ENCODE measurements at regions not wholly inside any gene's neighbourhood (a gene's known extent, or its start where the extent isn't known, plus 50 kb on each side); places are given as distances from the start of the nearest gene placed in this dataset.

DNA sequence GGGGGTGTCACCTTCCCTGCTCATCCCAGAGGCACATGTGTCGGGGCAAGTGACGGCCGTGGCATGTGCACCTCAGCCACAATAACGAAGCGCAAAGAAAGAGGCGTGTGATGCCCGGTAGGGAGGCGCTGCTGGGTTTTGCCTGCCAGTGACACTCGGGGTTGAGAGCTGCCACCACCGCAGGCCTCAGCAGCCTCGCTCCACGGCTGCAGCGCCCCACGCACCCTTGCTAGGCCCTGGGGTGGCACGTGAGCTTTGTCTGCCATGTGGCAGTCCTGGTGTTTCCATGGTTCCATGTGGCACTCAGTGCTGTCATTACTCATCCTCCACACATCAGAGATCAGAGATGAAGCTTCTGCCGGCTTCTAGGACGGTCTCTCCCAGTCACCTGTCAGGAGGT lies 136.0 kb upstream of the AGAP1 start:
- no peak for DNase-seq (ENCODE audit: low spot score)
- no peak for ATAC-seq
- H3F3A ChIP-seq (replicated peaks; ENCODE audit: low read depth): no peaks in the 10 kb centered on the region
- H3K9me2 ChIP-seq (ENCODE audit: insufficient read depth): no peaks in the 10 kb centered on the region
- H3K27ac Mint-ChIP-seq: no peak overlapping the region
- no peak overlapping the region for H3K27ac ChIP-seq (ENCODE audit: low read depth)
- H3K27me3 Mint-ChIP-seq (ENCODE audit: insufficient read depth, low read depth, poor library complexity): peaks cover 2% of the 10 kb centered on the region
- H3K9me3 Mint-ChIP-seq: no peaks in the 10 kb centered on the region; the same call in 2 of the 3 replicates
- no peaks in the 10 kb centered on the region for H4K20me1 ChIP-seq (replicated peaks; ENCODE audit: insufficient read depth)
- TF ChIP-seq, protein P1, sequence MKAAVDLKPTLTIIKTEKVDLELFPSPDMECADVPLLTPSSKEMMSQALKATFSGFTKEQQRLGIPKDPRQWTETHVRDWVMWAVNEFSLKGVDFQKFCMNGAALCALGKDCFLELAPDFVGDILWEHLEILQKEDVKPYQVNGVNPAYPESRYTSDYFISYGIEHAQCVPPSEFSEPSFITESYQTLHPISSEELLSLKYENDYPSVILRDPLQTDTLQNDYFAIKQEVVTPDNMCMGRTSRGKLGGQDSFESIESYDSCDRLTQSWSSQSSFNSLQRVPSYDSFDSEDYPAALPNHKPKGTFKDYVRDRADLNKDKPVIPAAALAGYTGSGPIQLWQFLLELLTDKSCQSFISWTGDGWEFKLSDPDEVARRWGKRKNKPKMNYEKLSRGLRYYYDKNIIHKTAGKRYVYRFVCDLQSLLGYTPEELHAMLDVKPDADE (IDR thresholded peaks at IDR 0.05): no peak
- TF ChIP-seq ZNF114 (CRISPR knock-in tag; IDR thresholded peaks at IDR 0.05) (no peak), CREB1 (CRISPR knock-in tag; IDR thresholded peaks at IDR 0.05; ENCODE audit: low read depth) (no peak), NANOG (IDR thresholded peaks at IDR 0.05; ENCODE audit: borderline replicate concordance) (no peak), ZNF331 (CRISPR knock-in tag; IDR thresholded peaks at IDR 0.05; ENCODE audit: low read depth) (no peak), STAT1 (IDR thresholded peaks at IDR 0.05; ENCODE audit: unreplicated experiment) (no peak), EZH2phosphoT487 (IDR thresholded peaks at IDR 0.05; ENCODE audit: unreplicated experiment) (no peak), POLR2AphosphoS5 (IDR thresholded peaks at IDR 0.05; ENCODE audit: low read depth) (no peak)
- TF ChIP-seq, protein P2, sequence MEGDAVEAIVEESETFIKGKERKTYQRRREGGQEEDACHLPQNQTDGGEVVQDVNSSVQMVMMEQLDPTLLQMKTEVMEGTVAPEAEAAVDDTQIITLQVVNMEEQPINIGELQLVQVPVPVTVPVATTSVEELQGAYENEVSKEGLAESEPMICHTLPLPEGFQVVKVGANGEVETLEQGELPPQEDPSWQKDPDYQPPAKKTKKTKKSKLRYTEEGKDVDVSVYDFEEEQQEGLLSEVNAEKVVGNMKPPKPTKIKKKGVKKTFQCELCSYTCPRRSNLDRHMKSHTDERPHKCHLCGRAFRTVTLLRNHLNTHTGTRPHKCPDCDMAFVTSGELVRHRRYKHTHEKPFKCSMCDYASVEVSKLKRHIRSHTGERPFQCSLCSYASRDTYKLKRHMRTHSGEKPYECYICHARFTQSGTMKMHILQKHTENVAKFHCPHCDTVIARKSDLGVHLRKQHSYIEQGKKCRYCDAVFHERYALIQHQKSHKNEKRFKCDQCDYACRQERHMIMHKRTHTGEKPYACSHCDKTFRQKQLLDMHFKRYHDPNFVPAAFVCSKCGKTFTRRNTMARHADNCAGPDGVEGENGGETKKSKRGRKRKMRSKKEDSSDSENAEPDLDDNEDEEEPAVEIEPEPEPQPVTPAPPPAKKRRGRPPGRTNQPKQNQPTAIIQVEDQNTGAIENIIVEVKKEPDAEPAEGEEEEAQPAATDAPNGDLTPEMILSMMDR (conservative IDR thresholded peaks at IDR 0.05; ENCODE audit: low read depth in 2 of 2): no peak
- TF ChIP-seq, protein P3, sequence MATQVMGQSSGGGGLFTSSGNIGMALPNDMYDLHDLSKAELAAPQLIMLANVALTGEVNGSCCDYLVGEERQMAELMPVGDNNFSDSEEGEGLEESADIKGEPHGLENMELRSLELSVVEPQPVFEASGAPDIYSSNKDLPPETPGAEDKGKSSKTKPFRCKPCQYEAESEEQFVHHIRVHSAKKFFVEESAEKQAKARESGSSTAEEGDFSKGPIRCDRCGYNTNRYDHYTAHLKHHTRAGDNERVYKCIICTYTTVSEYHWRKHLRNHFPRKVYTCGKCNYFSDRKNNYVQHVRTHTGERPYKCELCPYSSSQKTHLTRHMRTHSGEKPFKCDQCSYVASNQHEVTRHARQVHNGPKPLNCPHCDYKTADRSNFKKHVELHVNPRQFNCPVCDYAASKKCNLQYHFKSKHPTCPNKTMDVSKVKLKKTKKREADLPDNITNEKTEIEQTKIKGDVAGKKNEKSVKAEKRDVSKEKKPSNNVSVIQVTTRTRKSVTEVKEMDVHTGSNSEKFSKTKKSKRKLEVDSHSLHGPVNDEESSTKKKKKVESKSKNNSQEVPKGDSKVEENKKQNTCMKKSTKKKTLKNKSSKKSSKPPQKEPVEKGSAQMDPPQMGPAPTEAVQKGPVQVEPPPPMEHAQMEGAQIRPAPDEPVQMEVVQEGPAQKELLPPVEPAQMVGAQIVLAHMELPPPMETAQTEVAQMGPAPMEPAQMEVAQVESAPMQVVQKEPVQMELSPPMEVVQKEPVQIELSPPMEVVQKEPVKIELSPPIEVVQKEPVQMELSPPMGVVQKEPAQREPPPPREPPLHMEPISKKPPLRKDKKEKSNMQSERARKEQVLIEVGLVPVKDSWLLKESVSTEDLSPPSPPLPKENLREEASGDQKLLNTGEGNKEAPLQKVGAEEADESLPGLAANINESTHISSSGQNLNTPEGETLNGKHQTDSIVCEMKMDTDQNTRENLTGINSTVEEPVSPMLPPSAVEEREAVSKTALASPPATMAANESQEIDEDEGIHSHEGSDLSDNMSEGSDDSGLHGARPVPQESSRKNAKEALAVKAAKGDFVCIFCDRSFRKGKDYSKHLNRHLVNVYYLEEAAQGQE (IDR thresholded peaks at IDR 0.05; ENCODE audit: unreplicated experiment): no peak
- TF ChIP-seq, protein P4, sequence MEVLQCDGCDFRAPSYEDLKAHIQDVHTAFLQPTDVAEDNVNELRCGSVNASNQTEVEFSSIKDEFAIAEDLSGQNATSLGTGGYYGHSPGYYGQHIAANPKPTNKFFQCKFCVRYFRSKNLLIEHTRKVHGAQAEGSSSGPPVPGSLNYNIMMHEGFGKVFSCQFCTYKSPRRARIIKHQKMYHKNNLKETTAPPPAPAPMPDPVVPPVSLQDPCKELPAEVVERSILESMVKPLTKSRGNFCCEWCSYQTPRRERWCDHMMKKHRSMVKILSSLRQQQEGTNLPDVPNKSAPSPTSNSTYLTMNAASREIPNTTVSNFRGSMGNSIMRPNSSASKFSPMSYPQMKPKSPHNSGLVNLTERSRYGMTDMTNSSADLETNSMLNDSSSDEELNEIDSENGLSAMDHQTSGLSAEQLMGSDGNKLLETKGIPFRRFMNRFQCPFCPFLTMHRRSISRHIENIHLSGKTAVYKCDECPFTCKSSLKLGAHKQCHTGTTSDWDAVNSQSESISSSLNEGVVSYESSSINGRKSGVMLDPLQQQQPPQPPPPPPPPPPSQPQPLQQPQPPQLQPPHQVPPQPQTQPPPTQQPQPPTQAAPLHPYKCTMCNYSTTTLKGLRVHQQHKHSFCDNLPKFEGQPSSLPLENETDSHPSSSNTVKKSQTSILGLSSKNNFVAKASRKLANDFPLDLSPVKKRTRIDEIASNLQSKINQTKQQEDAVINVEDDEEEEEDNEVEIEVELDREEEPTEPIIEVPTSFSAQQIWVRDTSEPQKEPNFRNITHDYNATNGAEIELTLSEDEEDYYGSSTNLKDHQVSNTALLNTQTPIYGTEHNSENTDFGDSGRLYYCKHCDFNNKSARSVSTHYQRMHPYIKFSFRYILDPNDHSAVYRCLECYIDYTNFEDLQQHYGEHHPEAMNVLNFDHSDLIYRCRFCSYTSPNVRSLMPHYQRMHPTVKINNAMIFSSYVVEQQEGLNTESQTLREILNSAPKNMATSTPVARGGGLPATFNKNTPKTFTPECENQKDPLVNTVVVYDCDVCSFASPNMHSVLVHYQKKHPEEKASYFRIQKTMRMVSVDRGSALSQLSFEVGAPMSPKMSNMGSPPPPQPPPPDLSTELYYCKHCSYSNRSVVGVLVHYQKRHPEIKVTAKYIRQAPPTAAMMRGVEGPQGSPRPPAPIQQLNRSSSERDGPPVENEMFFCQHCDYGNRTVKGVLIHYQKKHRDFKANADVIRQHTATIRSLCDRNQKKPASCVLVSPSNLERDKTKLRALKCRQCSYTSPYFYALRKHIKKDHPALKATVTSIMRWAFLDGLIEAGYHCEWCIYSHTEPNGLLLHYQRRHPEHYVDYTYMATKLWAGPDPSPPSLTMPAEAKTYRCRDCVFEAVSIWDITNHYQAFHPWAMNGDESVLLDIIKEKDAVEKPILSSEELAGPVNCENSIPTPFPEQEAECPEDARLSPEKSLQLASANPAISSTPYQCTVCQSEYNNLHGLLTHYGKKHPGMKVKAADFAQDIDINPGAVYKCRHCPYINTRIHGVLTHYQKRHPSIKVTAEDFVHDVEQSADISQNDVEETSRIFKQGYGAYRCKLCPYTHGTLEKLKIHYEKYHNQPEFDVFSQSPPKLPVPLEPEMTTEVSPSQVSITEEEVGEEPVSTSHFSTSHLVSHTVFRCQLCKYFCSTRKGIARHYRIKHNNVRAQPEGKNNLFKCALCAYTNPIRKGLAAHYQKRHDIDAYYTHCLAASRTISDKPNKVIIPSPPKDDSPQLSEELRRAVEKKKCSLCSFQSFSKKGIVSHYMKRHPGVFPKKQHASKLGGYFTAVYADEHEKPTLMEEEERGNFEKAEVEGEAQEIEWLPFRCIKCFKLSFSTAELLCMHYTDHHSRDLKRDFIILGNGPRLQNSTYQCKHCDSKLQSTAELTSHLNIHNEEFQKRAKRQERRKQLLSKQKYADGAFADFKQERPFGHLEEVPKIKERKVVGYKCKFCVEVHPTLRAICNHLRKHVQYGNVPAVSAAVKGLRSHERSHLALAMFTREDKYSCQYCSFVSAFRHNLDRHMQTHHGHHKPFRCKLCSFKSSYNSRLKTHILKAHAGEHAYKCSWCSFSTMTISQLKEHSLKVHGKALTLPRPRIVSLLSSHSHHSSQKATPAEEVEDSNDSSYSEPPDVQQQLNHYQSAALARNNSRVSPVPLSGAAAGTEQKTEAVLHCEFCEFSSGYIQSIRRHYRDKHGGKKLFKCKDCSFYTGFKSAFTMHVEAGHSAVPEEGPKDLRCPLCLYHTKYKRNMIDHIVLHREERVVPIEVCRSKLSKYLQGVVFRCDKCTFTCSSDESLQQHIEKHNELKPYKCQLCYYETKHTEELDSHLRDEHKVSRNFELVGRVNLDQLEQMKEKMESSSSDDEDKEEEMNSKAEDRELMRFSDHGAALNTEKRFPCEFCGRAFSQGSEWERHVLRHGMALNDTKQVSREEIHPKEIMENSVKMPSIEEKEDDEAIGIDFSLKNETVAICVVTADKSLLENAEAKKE (CRISPR knock-in tag; IDR thresholded peaks at IDR 0.05): no peak
- no peaks in the 10 kb centered on the region for H3K79me2 ChIP-seq (replicated peaks; ENCODE audit: insufficient read depth)
- no peaks in the 10 kb centered on the region for H3K27me3 ChIP-seq (ENCODE audit: insufficient read depth)
- H3K36me3 Mint-ChIP-seq (ENCODE audit: low read depth): no peaks in the 10 kb centered on the region
- H3K4me2 ChIP-seq: no peak overlapping the region
- H3K4me1 ChIP-seq (ENCODE audit: insufficient read depth): no peaks in the 10 kb centered on the region
- no peak overlapping the region for H3K4me3 Mint-ChIP-seq
- H3K36me3 ChIP-seq (ENCODE audit: insufficient read depth): no peaks in the 10 kb centered on the region
- no peak overlapping the region for H2AFZ ChIP-seq
- H3K4me3 ChIP-seq: no peak overlapping the region
- peaks cover 9% of the 10 kb centered on the region for H3K4me1 Mint-ChIP-seq

Data from GM23338 (cell line).